HG03280 (cell line): ENCODE measurements at regions not wholly inside any gene's neighbourhood (a gene's known extent, or its start where the extent isn't known, plus 50 kb on each side); places are given as distances from the start of the nearest gene placed in this dataset.
"Not testable (repeated sequence)": the region's sequence is repeated elsewhere in the genome, so short reads cannot be mapped to it uniquely, and the experiment has no call there.

ENCODE experiments used
- ATAC-seq: cut with Tn5 transposase; IDR thresholded peaks from one replicate; pipeline ENCODE4 v1.9.1; 2021; ENCODE audit warnings: mild to moderate bottlenecking, moderate library complexity; ENCODE audit not compliant: unreplicated experiment

DNA sequence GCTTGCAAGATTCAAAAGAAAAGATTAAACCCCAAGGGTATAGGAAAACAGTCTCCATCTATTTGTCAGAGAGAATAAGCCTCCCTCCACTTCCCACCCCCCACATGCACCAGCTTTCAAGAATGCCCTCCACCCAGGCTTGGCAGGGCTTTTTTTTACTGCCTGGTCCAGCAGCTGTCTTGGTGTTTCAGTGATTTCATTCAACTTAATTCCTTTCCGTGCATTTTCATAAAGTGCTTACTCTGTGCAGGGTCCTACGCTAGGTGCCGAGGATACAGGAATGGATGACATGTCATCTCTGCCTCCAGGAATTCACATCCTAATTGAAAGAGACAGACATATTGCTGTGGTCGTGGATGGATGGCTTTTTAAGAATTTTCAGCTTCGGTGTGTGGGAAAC, 117.9 kb downstream of the LRATD1 start:
- ATAC-seq, result no peak

DNA sequence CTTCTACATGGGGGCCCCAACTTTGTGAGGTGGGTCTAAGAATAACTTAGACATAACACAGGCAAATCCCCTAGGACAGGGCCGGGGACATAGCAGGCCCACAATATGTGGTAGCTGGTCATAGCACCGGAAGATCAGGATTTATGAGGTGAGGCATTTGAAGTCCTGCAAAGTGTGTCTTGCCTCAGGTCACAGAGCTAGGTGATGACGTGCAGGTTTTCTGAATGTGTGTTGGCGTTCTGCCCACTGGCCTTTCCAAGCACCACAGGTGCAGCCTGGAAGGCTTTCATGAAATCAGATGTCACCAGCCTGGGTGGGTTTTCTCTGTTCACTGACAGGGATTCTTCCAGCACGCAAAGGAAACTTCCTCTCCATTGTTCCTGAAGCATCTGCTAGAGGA, 119.1 kb downstream of the LRATD1 start:
- no peak for ATAC-seq

DNA sequence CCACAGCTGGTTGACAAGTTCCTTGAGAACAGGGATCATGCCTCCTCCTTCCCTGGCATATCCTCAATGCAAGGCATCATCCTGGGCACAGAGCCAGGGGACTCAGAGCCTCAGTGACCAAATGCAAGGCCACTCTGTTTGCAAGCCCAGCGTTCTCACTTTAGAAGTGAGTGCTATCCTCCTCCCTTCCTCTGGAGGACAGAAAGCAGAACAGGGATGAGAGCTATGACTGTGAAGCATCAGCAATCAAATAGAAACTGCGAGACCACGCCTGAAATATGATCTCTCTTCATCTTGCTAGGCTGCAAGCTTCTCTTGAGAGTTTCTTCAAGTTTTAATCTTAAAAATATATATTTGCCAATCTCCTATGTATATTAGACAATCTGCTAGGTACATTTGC, 119.8 kb downstream of the LRATD1 start:
- no peak for ATAC-seq

DNA sequence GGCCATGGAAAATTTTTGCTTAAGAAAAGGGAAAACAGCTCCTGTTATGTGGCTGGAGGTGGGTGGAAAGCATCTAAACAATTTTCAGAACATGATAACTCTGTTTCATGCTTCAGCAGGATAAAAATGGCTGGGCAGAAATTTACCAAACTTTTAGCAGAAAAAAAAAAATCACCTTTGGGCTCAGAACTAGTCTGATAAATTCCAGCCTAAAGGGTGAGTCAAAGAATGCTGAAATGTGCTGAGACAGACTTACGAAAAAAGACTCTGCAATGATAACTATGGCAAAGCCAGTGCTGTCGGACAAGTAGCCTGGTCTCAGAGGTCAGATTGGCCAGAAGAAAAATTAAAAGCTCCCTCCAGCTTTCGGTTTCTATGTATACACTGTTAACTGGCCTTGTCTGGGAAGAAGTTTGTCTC, 123.6 kb downstream of the LRATD1 start:
- ATAC-seq, result no peak

DNA sequence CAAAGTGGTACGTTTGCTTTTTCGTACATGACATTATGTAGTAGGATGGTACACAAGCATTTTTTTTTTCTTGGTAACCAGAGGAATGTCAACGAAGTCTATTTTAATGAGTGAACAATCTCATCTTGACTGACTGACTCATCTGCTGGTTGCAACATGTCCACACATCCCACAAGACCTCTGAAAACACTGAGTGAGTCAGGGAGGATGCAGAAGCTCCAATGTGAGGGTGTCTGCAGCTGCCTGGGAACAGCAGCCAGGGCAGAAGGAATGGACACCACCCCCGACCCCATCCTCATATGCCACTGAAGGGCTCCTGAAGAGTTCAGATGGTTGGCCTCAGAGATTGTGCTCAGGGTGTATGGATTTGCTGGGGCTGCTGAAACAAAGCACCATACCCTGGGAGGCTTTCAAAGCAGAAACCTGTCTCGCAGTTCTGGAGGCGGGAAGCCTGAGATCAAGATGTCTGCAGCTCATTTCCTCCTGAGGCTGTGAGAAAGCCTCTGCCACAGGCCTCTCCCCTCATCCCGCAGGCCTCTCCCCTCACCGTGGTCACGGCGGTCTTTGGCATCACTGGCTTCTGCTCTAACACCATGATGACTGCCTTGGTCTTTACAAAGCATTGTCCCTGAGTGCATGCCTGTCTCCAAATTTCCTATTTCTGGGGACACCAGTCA, 124.6 kb downstream of the LRATD1 start:
- no peak for ATAC-seq

DNA sequence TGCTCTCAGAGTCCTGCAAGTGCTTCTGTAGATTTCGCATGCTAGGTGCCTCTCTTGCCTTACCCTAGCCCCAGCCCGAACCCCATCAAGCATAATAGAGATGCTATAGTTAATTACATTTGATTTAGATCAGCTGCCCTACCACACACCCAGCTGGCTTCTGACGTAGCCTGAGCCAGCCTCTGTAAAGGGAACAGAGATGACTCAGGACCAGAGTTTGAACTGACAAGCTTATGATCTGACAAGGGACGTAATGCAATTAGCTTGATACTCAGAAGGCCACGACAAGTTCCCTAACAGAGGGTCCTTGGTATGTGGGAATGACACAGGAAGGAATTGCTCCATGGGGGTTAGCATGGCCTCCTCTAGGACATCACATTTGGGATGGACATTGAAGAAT, 126.6 kb downstream of the LRATD1 start:
- ATAC-seq, result no peak

DNA sequence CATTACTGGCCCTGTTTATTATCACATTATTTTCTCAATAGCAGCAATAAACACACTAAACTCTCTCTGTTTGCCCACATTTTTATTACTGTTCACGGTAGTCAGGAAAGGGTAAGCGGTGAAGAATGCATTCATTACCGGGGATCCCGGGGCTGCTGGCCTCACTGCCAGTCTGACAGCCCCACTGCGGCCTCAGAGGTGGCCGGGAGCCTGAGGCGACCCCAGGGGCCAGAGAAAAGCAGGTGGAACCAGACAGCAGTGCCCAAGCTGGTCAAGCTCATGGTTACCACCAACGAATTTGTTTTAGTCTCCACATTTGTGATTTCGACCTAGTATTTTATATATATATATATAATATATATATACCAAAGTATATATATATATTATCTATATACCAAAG, 127.7 kb downstream of the LRATD1 start:
- no peak for ATAC-seq

DNA sequence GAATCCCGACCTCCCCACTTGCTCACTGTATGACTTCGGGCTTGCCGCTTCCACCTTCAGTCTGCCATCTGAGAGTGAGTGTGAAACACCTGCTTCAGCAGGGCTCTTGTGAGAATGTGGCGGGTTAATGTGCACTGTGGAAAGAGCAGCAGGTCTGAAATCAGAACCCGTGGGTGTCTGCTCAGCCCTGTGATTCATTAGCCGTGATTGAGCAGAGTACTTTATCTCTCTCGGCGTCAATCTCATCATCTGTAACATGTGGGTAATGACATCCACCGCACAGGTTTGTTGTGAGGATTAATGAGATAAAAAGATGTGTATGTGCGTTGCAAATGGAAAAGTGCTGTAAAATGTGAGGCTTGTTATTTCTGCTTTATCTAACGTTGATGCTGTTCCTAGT, 128.6 kb downstream of the LRATD1 start:
- no peak for ATAC-seq

DNA sequence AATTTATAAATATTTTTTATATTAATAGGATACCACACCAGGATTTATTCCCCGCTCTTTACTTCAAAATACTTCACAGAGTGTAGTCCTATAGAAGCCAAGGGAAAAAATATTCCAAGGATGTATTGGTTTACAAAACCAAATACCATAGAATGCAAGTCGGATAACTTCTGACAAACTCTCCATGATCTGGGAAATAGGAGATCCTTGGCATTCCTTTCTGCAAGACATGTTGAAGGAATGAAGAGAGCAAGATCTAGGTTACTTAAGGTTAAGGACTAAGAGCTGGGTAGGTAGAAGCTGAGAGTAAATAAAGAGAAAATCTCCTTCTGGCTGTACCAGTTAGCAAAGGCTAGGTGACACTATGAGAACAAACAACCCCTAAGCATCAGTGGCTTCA, 141.2 kb downstream of the LRATD1 start:
- ATAC-seq, result no peak

DNA sequence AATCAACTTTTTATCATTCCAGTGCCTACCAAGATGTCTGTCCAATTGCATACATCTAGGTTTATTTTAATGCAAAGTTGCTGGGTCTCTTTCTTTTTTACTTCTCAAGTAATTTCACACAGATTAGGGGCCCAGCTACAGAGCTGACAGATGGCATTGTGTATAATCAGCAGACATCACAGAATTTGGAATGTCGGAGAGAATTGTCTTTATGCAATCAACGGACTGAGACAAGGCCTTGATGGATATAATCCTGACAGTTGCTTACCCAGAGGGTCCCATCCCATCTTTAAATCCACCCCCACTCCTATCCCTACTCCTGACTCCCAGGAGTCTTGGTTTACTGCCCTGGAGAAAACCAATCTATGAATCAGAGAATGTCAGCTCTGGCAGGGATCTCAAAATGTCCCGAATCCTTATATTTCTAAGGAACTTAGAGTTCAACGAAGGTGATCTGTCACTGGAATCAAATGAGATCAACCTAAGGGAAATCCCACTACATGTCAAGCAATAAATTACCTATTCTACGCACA, 142.0 kb downstream of the LRATD1 start:
- no peak for ATAC-seq

DNA sequence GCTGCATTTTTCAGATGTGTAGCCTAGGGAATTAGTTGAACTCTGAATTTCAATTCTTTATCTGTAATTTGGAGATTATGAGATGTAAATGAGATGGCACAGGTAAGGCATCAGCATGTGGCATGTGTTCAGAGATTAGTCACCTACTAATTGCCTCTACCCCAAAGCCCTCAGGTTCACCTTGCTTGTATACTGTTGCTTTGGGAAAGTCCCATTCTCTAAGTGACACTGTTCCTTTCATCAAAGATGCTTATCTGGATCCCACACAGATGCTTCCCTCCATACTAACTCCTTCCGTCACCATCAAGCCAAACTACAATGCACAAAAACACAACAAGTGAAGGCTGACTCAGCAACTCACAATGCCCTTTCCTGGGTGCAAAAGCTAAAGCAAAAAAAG, 143.7 kb downstream of the LRATD1 start:
- ATAC-seq, result no peak

DNA sequence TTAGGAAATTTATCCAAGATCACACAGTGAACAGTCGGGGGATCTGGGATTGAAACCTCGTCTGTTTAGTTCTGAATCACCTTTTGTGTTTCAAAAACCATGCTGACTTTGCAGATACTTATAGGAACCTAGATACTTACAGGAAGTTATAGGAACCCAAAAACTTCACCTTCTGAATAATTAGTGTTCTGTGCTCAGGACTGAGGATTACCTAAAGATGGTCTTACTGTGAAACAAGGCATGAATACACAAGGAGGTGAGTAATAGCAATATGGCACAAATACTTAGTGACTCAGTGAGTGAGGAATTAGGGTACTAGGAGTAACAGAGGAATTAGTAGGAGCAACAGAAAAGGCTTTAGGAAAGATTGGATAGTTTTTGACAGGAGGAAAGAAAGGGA, 145.5 kb downstream of the LRATD1 start:
- no peak for ATAC-seq

DNA sequence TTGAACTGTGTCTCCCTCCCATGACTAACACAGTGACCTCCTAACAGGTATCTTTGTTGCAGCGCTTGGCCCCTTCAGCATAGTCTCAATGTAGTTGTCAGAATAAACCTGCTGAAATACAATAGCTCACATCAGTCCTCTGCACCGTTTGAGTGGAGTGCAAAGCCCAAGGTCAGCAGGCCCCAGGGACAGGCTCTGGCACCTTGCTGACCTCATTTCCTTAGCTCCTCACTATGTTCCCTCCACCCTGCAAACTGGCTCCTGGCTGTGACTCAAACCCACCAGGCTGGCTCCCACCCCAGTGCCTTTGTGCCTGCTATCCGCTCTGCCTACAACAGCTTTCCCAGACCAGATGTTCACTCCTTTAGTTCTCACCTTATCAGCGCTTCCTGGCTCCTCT, 146.7 kb downstream of the LRATD1 start:
- ATAC-seq, result no peak

DNA sequence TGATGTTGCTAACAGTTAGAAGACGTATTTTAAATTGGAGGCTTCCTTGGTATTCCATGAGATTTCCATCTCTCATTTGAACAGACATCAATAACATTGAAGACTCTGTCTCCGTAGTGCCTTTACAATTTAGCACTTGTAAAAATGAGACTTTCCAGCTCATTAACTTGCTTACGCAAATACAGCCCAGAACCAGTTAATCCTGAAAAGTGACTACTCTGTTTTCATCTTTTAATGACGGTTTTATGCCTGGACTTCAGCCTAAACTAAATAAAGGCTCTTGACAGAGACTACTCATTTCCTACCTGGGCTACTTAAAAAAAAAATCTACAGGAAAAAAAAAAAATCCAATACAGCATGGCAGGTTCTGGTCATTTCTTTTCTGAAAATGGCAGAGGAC, 148.6 kb downstream of the LRATD1 start:
- no peak for ATAC-seq

DNA sequence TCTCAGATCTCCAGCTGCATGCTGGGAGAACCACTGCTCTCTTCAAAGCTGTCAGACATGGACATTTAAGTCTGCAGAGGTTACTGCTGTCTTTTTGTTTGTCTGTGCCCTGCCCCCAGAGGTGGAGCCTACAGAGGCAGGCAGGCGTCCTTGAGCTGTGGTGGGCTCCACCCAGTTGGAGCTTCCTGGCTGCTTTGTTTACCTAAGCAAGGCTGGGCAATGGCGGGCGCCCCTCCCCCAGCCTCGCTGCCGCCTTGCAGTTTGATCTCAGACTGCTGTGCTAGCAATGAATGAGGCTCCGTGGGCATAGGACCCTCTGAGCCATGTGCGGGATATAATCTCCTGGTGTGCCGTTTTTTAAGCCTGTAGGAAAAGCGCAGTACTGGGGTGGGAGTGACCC, 156.3 kb downstream of the LRATD1 start:
- not testable (repeated sequence) for ATAC-seq

DNA sequence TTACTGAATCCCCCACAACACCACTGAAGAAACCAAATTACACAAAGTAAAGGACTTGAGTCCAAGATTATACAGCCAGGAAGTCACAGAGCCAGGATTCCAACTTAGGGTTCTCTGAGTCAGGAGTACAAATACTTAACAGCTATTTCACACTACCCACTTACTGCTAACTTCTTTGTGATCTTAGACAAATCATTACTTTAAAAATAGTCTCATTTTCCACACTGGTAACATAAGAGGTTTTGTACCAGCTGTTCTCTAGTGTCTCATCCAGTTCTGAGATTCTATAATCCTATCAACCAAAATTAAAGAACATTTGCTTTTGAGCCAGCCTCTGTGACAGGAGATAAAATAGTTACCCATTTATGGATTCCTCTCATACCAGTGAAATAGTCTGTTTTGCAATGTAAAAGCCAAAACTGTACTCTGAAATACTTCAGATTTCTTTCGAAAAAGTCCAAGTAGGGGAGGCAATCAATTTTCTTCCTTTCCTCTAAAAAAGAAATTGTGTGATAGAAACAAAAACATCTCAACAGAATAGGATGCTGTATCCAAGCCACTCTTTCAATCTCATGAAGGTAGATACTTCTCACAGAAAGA, 157.6 kb downstream of the LRATD1 start:
- no peak for ATAC-seq

DNA sequence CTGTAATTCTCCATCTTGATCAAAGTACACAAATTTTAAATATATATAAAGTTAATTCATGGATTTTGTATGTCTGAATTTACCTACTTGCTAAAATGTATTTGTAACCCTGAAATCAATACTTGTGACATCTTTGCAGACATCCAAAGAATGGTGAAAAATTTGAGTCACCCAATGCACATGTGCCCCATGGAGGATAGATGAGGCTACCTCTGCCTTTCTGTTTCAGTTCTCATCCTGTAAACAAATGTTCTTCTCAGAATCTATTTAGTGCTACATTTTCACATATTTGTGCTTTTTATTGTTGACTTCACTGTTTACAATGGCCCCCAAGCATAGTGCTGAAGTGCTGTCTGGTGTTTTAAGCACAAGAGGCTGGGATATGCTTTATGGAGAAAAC, 171.5 kb downstream of the LRATD1 start:
- no peak for ATAC-seq

DNA sequence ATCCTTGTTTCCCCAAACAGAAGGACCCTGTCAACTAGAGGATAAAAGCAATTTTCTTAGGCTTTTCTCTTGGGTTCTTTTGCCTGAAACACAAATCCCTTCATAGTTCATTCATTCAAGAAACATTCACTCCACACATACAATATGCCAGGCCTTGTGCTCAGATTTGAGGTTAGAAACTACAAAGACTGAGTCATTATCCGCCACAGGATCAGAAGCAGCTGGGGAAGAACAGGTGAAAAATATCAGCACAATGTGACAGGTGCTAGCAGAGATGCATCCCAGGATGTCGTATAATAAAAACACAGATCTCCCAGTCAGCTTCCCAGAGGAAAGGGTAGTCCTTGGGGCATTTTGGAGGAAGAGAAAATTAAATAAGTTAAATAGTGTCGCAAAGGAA, 172.4 kb downstream of the LRATD1 start:
- no peak for ATAC-seq

DNA sequence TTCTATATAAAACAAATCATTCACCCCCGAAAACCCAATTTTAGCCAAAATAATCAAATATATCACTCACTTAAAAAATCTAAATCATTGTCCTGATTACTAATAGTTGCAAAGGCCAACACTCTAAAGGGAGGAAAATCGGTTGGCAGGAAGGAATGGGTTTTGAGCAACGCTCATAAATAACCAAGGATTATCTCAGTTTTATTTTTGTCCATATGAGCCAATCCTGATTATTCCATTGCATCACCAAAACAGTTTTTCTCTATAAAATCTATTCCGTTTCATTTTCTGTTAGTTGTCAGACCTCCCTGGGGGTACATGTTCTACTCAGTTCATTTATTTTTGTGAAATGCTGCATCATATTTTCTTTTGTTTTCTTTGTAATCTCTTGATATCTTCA, 174.1 kb downstream of the LRATD1 start:
- no peak for ATAC-seq

DNA sequence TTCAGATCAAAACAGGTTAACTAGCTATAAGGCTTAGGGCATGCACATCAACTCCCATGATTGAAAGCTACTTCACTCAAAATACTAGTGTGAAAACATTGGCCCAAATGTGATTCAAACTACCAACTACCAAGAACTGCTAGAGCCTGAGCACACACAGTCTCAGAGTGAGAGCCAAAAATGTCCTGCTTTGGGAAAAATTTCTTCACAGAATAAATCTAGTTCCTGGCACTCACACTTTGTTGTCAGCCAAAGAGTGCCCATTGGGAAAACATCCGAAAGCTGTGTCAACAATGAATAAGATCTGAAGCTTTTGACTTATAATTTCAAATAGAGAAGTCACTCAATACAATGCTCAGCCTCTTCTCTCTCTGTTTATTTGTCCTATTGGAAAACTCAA, 182.7 kb downstream of the LRATD1 start:
- no peak for ATAC-seq

DNA sequence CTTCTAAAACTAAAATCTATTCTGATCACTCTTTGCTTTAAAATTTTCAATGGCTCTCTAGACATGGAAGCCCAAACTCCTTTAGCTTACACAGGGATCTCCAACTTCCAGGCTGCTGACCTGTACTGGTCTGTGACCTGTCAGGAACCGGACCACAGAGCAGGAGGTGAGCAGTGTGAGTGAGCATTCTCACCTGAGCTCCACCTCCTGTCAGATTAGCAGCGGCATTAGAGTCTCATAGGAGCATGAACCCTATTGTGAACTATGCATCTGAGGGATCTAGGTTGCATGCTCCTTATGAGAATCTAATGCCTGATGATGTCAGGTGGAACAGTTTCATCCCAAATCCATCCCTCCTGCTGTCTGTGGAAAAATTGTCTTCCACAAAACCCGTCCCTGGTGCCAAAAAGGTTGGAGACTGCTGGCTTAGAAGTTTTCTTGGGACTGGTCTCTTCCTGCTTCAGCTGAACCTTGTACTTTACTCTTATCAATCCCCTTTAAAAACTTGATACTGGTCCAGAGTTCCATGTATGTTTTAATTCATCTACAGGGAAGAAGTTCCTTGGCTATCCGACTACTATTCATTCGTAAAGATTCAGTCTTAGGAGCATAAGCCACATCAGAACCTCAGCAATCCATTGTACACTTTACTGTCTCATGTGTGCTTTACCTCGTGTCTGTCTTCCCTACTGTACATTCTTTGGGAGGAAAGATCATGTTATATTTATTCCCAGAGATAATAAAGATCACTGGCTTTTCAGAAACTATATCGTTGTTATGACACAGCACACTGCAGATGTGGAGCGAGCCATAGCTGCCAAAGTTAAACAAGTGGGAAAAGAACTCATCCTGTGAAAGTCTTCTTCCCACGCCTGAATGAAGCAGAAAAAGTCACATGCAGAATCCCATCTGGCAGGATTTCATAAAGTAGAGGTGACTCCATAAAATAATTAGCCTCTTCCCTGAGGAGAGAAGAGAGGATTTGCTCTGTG, 183.8 kb downstream of the LRATD1 start:
- no peak for ATAC-seq

DNA sequence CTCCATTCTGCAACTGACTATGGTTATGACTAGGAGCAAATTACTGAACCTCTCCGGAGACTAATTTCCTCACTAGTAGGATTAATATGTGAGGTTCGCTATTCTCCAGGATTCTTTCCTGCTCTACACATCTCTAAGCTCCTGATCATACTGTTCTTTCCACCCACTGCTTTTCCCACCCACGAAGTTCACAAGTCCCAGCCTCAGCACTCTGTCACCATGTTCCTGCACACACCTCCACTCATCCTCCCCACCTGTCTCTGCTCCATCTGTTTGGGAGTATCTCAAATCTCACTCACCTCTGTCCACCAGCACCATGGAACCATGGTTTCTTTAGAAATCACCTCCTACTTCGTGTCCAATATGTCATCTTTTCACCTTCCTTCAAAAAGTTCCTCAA, 185.3 kb downstream of the LRATD1 start:
- no peak for ATAC-seq
